Immature natural killer cell (primary cell): ENCODE measurements at regions not wholly inside any gene's neighbourhood (a gene's known extent, or its start where the extent isn't known, plus 50 kb on each side); places are given as distances from the start of the nearest gene placed in this dataset.

Source experiments
- DNase-seq, 3 donors: peaks; one replicate each; pipeline ENCODE4 v3.0.0; 2022; ENCODE audit warnings: mixed read lengths in 1 of 3
- H3K27ac Mint-ChIP-seq, 6 donors: one replicate each; pipeline ENCODE4 v1.8.0; 2020; ENCODE audit warnings: mixed read lengths in 6 of 6, mild to moderate bottlenecking in 5 of 6, inconsistent platforms in 4 of 6, moderate library complexity in 3 of 6
- H3K27me3 Mint-ChIP-seq, 3 donors: one replicate each; pipeline ENCODE4 v1.8.0; 2020 to 2021; ENCODE audit warnings: low read depth in 3 of 3, mild to moderate bottlenecking in 3 of 3, mixed read lengths in 3 of 3, moderate library complexity in 3 of 3, inconsistent platforms in 1 of 3
- H3K36me3 Mint-ChIP-seq, 3 donors: one replicate each; pipeline ENCODE4 v1.8.0; 2020; ENCODE audit warnings: mixed read lengths in 3 of 3, inconsistent platforms in 2 of 3, mild to moderate bottlenecking in 2 of 3
- H3K4me1 Mint-ChIP-seq, 2 donors: one replicate each; pipeline ENCODE4 v1.8.0; 2020; ENCODE audit warnings: inconsistent platforms in 2 of 2, mild to moderate bottlenecking in 2 of 2, mixed read lengths in 2 of 2, moderate library complexity in 1 of 2
- H3K4me3 Mint-ChIP-seq, 5 donors: one replicate each; pipeline ENCODE4 v1.8.0; 2020; ENCODE audit warnings: mild to moderate bottlenecking in 5 of 5, mixed read lengths in 5 of 5, inconsistent platforms in 3 of 5, moderate library complexity in 3 of 5
- H3K9me3 Mint-ChIP-seq, 6 donors: one replicate each; pipeline ENCODE4 v1.8.0; 2020; ENCODE audit warnings: mild to moderate bottlenecking in 6 of 6, mixed read lengths in 6 of 6, inconsistent platforms in 4 of 6, moderate library complexity in 3 of 6

- no peaks in the 10 kb centered on the region for H3K9me3 Mint-ChIP-seq
- H3K36me3 Mint-ChIP-seq = no peaks in the 10 kb centered on the region
- H3K4me1 Mint-ChIP-seq = no peaks in the 10 kb centered on the region
Observed at GRCh38 chr2:13193075-13193474, 476.3 kb downstream of the TRIB2 start.

GRCh38 chr2:13193900-13194299, 477.2 kb downstream of the TRIB2 start:
- Mint-ChIP-seq H3K36me3 (no peaks in the 10 kb centered on the region), H3K9me3 (no peaks in the 10 kb centered on the region), H3K4me1 (no peaks in the 10 kb centered on the region), H3K4me3 (no peak overlapping the region), H3K27ac (no peak overlapping the region), H3K27me3 (peaks cover 0 to 3% (median 3%) of the 10 kb centered on the region in 3 donors)
- DNase-seq = no peak

More at GRCh38 chr2:13193075-13193474, 476.3 kb downstream of the TRIB2 start:
- peaks cover 0 to 3% (median 3%) of the 10 kb centered on the region in 3 donors for H3K27me3 Mint-ChIP-seq
- H3K4me3 Mint-ChIP-seq = no peak overlapping the region
- DNase-seq = no peak
- no peak overlapping the region for H3K27ac Mint-ChIP-seq

- Mint-ChIP-seq H3K9me3 (no peaks in the 10 kb centered on the region), H3K4me3 (no peak overlapping the region), H3K4me1 (no peaks in the 10 kb centered on the region), H3K27me3 (peaks cover 0 to 3% (median 3%) of the 10 kb centered on the region in 3 donors), H3K36me3 (no peaks in the 10 kb centered on the region), H3K27ac (no peak overlapping the region)
- DNase-seq = no peak
Observed at GRCh38 chr2:13195270-13195669, 478.5 kb downstream of the TRIB2 start.

DNA sequence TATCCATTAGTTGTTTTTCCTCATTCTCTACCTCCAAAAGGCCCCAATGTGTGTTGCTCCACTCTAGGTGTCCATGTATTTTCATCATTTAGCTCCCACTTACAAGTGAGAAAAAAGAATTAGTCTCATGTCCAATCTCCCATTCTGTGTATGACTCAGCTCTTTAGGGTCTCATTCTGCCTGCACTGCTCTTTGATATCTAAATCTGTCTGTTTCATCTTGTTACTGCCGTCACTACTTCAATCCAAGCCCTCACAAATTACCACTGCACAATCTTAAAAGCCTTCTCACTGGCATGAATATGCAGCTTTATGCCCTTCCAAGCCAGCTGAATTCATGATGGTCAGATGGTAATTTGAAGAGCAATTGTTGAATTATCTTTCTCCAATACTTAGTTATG, 480.5 kb downstream of the TRIB2 start:
- peaks cover 0 to 5% (median 3%) of the 10 kb centered on the region in 3 donors for H3K27me3 Mint-ChIP-seq
- no peak overlapping the region for H3K27ac Mint-ChIP-seq
- DNase-seq = no peak
- H3K4me1 Mint-ChIP-seq = no peaks in the 10 kb centered on the region
- no peaks in the 10 kb centered on the region for H3K36me3 Mint-ChIP-seq
- no peak overlapping the region for H3K4me3 Mint-ChIP-seq
- no peaks in the 10 kb centered on the region for H3K9me3 Mint-ChIP-seq

- Mint-ChIP-seq H3K27ac (no peak overlapping the region), H3K4me3 (no peak overlapping the region), H3K36me3 (no peaks in the 10 kb centered on the region), H3K9me3 (no peaks in the 10 kb centered on the region), H3K27me3 (peaks cover 0 to 4% (median 3%) of the 10 kb centered on the region in 3 donors), H3K4me1 (no peaks in the 10 kb centered on the region)
- DNase-seq = no peak
Observed at GRCh38 chr2:13201924-13202323, 485.2 kb downstream of the TRIB2 start.

- Mint-ChIP-seq H3K4me3 (no peak overlapping the region), H3K9me3 (peaks cover 0 to 6% (median 0%) of the 10 kb centered on the region in 6 donors), H3K27me3 (no peaks in the 10 kb centered on the region), H3K4me1 (no peaks in the 10 kb centered on the region), H3K27ac (no peak overlapping the region), H3K36me3 (no peaks in the 10 kb centered on the region)
- no peak for DNase-seq
Observed at GRCh38 chr2:13212115-13212514, 495.4 kb downstream of the TRIB2 start.

GRCh38 chr2:13218205-13218604, 501.5 kb downstream of the TRIB2 start:
- H3K9me3 Mint-ChIP-seq = peaks cover 0 to 7% (median 0%) of the 10 kb centered on the region in 6 donors
- no peaks in the 10 kb centered on the region for H3K36me3 Mint-ChIP-seq
- DNase-seq = no peak
- no peaks in the 10 kb centered on the region for H3K27me3 Mint-ChIP-seq
- H3K27ac Mint-ChIP-seq = no peak overlapping the region
- H3K4me1 Mint-ChIP-seq = no peaks in the 10 kb centered on the region
- no peak overlapping the region for H3K4me3 Mint-ChIP-seq

DNA sequence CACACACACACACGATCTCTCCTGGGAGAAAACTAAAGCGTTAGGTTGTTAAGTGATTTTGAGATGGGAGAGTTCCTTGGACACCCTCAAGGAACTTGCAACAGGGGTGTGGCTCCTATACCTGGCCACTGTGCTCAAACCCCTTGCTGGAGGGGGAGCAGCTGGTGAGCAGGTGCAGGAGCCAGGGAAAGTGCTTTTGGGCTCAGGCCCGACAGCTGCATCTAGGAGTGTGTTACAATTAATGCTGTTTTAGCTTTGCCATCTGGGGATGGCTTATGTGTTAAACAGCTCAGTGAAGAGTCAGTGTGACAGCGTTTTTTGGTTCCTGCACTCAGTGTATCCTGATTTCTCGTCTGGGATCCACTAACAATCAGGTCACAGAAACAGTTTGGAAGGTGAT, 510.8 kb downstream of the TRIB2 start:
- no peaks in the 10 kb centered on the region for H3K27me3 Mint-ChIP-seq
- no peak for DNase-seq

DNA sequence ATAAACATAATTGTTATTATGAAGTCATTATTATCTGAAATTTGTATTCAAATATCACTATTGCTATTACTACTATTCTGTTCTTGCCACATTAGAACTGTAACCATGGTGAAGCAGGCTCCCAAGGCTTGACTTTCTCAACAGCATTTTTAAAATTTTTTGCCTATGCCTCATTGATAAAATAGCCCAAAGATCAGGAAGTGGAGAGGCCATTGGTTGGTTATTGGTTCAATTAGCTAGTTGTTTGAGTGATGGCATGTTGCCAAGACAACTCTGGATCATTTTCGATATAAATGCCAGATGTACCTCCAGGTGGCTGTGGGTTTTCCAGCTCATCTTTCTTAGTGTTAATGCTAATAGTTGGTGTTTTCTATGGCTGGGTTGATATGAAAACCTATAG, 513.5 kb downstream of the TRIB2 start:
- Mint-ChIP-seq H3K9me3 (peaks cover 0 to 4% (median 0%) of the 10 kb centered on the region in 6 donors), H3K4me1 (no peaks in the 10 kb centered on the region), H3K27ac (no peak overlapping the region), H3K4me3 (no peak overlapping the region), H3K27me3 (no peaks in the 10 kb centered on the region), H3K36me3 (no peaks in the 10 kb centered on the region)
- no peak for DNase-seq

More for the DNA sequence above, 510.8 kb downstream of the TRIB2 start:
- Mint-ChIP-seq H3K36me3 (no peaks in the 10 kb centered on the region), H3K27ac (no peak overlapping the region), H3K9me3 (peaks cover 0 to 4% (median 0%) of the 10 kb centered on the region in 6 donors), H3K4me1 (no peaks in the 10 kb centered on the region), H3K4me3 (no peak overlapping the region)

DNA sequence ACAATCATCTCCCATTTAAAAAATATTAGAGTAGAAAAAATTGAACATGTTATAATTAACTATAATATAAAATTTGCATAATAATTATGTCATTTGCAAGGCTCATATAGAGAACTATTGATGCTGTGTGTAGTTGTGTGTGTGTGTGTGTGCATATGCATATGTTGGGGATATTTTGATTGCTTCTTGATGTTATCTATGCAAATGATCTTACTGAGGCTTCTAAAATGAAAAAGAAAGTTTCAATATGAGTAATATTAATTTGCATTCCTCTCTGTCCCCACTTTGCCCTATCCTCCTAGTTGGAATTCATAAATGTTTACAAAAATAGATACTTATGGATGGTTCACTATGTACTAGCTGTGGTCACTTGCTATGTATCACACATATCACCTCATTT, 523.3 kb downstream of the TRIB2 start:
- H3K4me1 Mint-ChIP-seq = no peaks in the 10 kb centered on the region
- no peak for DNase-seq
- H3K27ac Mint-ChIP-seq = no peak overlapping the region
- no peaks in the 10 kb centered on the region for H3K27me3 Mint-ChIP-seq
- H3K4me3 Mint-ChIP-seq = no peak overlapping the region
- no peaks in the 10 kb centered on the region for H3K36me3 Mint-ChIP-seq
- no peaks in the 10 kb centered on the region for H3K9me3 Mint-ChIP-seq

DNA sequence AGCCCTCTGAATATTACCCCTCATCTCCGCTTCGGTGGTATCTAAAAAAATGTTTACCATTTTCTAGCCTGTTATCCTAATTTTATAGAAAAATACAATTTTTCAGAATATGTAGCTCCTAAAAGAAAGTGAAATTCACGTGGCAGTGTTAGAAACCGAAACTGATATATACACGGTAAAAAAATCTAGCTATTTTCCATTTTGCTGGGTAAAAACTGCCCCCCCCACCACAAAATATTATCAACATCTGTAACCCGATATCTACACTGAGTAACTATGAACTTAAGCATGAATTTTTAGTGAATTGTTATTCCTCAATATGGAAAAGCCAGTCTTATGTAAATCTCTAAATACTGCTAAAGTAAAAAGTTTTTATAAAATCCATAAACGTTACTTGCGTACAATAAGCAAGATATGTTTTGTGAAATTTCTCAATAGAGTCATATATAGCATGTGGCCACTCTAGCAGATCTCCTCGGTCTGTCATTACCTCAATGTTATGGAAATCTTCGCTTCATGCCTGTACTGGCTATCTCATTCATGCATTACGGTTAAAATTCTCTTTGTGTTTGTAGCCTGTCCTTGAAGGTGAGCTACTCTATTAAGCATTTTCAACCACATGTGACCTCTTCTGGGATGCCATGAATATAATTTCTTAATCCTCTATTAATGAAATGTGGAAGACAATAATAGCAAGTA, 524.2 kb downstream of the TRIB2 start:
- no peak for DNase-seq
- no peak overlapping the region for H3K27ac Mint-ChIP-seq
- H3K4me1 Mint-ChIP-seq = no peaks in the 10 kb centered on the region
- H3K4me3 Mint-ChIP-seq = no peak overlapping the region
- no peaks in the 10 kb centered on the region for H3K27me3 Mint-ChIP-seq
- no peaks in the 10 kb centered on the region for H3K36me3 Mint-ChIP-seq
- peaks cover 0 to under 1% (median 0%) of the 10 kb centered on the region in 6 donors for H3K9me3 Mint-ChIP-seq

DNA sequence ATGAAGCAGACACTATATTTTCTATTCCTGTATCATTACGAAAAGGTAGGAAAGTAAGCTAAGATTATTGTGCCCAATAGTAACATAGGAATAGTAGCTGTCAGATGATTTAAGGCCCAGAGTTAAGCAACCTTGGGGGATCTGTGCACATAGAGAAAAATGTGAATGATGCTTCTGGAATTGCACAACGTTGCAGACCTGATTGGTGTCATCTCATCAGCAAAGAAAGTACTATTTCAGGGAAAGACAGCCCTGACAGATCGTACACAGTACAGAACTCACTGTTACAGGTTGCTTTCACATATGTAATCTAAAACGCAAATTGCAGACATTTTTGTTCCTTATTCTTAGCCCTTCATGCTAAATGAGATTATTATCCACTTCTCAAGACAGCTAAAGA, 535.9 kb downstream of the TRIB2 start:
- Mint-ChIP-seq H3K27me3 (no peaks in the 10 kb centered on the region), H3K9me3 (peaks cover 0 to 2% (median 0%) of the 10 kb centered on the region in 6 donors), H3K27ac (no peak overlapping the region), H3K4me1 (no peaks in the 10 kb centered on the region), H3K4me3 (no peak overlapping the region), H3K36me3 (no peaks in the 10 kb centered on the region)
- no peak for DNase-seq

DNA sequence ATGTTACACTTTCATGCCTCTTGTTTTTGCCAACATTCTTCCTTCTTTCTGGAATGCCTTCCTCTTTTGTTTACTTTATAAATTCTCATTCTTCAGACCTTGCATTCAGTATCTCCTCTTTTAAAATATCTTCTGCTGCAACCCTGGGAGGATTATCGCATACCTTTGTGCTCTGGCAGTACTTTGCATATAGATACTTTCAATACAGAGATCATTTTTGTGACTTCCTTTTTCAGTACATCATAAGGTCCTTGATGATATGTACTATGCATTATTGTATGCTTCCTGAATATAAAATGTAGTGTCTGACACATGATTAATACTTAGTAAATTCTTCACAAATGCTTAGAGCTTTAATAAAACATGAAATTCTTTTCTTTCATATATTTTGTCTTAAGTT, 538.7 kb downstream of the TRIB2 start:
- H3K9me3 Mint-ChIP-seq = no peaks in the 10 kb centered on the region
- no peaks in the 10 kb centered on the region for H3K4me1 Mint-ChIP-seq
- H3K4me3 Mint-ChIP-seq = no peak overlapping the region
- H3K36me3 Mint-ChIP-seq = no peaks in the 10 kb centered on the region
- DNase-seq = no peak
- no peak overlapping the region for H3K27ac Mint-ChIP-seq
- no peaks in the 10 kb centered on the region for H3K27me3 Mint-ChIP-seq

GRCh38 chr2:13260402-13260801, 543.7 kb downstream of the TRIB2 start:
- no peaks in the 10 kb centered on the region for H3K36me3 Mint-ChIP-seq
- no peak overlapping the region for H3K4me3 Mint-ChIP-seq
- H3K27me3 Mint-ChIP-seq = peaks cover 0 to 3% (median 2%) of the 10 kb centered on the region in 3 donors
- H3K9me3 Mint-ChIP-seq = peaks cover 0 to 5% (median 0%) of the 10 kb centered on the region in 6 donors
- H3K4me1 Mint-ChIP-seq = no peaks in the 10 kb centered on the region
- no peak overlapping the region for H3K27ac Mint-ChIP-seq
- no peak for DNase-seq

DNA sequence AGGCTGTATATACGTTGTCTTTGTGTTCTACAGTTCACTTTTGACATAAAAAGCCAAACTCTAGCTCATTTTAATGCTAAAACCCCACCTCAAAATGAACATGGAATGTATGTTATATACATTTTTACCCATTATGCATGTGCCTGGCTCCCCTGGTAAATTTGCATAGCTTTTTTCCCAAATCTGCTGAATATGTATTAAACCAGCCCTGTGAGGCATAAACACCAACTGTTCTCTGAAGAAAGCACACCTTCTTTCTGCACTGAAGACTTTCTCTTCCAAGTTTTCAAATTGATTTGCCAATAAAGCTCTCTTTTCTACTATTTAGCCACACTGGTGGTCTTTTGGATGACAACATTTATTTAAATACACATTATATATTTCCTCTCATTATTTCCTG, 549.4 kb downstream of the TRIB2 start:
- no peak for DNase-seq
- no peaks in the 10 kb centered on the region for H3K4me1 Mint-ChIP-seq
- peaks cover 0 to 15% (median 2%) of the 10 kb centered on the region in 6 donors for H3K9me3 Mint-ChIP-seq
- peaks cover 0 to 2% (median 0%) of the 10 kb centered on the region in 3 donors for H3K27me3 Mint-ChIP-seq
- H3K27ac Mint-ChIP-seq = no peak overlapping the region
- H3K36me3 Mint-ChIP-seq = no peaks in the 10 kb centered on the region
- H3K4me3 Mint-ChIP-seq = no peak overlapping the region
